ENCODE measurements at regions not wholly inside any gene's neighbourhood (a gene's known extent, or its start where the extent isn't known, plus 50 kb on each side); places are given as distances from the start of the nearest gene placed in this dataset.

GRCh38 chr4:58149404-58150085 is 1039.4 kb upstream of the IGFBP7 start:
- TF ChIP-seq, protein P1, sequence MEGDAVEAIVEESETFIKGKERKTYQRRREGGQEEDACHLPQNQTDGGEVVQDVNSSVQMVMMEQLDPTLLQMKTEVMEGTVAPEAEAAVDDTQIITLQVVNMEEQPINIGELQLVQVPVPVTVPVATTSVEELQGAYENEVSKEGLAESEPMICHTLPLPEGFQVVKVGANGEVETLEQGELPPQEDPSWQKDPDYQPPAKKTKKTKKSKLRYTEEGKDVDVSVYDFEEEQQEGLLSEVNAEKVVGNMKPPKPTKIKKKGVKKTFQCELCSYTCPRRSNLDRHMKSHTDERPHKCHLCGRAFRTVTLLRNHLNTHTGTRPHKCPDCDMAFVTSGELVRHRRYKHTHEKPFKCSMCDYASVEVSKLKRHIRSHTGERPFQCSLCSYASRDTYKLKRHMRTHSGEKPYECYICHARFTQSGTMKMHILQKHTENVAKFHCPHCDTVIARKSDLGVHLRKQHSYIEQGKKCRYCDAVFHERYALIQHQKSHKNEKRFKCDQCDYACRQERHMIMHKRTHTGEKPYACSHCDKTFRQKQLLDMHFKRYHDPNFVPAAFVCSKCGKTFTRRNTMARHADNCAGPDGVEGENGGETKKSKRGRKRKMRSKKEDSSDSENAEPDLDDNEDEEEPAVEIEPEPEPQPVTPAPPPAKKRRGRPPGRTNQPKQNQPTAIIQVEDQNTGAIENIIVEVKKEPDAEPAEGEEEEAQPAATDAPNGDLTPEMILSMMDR (IDR thresholded peaks at IDR 0.05): no peak
- TF ChIP-seq POLR2A (IDR thresholded peaks at IDR 0.05): no peak
- H3K9me3 ChIP-seq: no peaks in the 10 kb centered on the region
- H3K27ac ChIP-seq: no peak overlapping the region
- H3K27me3 ChIP-seq: no peaks in the 10 kb centered on the region
- H3K4me1 ChIP-seq: no peaks in the 10 kb centered on the region
- WGBS, 2 donors: 84 to 89% methylated on average over 16 to 17 of the region's 17 CpGs
- no peak for DNase-seq
- no peaks in the 10 kb centered on the region for H3K36me3 ChIP-seq
- H3K4me3 ChIP-seq (replicated peaks in 1 of 3): no peak overlapping the region
- intact Hi-C loops (cut with DNase I): no loop called here

GRCh38 chr4:58144721-58145120 is 1034.5 kb upstream of the IGFBP7 start:
- H3K27me3 ChIP-seq: no peaks in the 10 kb centered on the region
- intact Hi-C loops (cut with DNase I): no loop called here
- 50 to 69% methylated on average over 1 of the region's 1 CpG for WGBS, 2 donors

DNA sequence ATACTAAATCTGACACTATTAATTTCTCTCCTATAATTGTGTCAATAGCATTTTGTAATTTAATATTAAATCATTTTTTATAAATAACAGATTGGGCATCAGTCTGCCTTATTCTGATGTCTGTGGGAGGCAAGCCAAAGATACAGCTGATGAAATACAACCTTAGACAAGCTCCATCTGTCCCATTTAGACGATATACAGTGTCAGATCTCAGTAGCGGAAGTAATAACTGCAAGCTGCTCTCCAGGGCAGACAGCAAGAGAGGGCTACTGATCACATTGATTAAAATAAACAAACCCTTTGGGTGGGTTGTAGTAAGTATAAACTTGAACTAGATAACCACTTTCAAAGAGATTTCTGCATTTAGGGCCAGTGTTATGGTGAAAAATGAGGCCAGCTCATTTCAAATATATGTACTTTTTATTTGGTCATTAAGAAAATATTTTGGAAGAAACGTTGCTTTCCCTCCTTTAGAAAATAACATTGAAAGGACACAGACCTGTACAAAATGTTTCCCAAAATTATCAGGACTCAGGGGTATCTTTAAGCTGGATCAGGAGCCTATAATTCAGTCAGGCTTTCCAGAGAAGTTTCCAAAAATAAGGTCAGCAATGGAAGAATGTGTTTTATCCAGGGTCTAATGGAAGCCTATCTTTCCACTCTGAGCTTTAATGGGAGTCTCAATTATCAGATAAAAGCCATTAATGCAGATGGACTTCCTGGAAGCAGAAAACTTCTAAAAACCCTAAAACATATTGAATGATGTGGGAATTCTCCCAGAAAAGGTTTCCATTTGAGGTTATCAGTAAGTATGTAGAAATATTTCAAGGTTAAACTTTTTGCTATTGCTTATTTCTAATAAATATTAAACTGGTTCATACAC is 1028.8 kb upstream of the IGFBP7 start:
- Histone ChIP-seq H3K27me3 (no peaks in the 10 kb centered on the region), H3K4me1 (no peaks in the 10 kb centered on the region), H3K27ac (no peak overlapping the region), H3K9me3 (no peaks in the 10 kb centered on the region), H3K4me3 (replicated peaks in 1 of 3) (no peak overlapping the region), H3K36me3 (no peaks in the 10 kb centered on the region)
- TF ChIP-seq POLR2A (IDR thresholded peaks at IDR 0.05): no peak
- TF ChIP-seq, protein P1 (IDR thresholded peaks at IDR 0.05): no peak
- WGBS, 2 donors: 57 to 60% methylated on average over 3 of the region's 3 CpGs
- no peak for DNase-seq
- intact Hi-C loops (cut with DNase I): no loop called here

More at GRCh38 chr4:58144721-58145120, 1034.5 kb upstream of the IGFBP7 start:
- Histone ChIP-seq H3K36me3 (no peaks in the 10 kb centered on the region), H3K9me3 (no peaks in the 10 kb centered on the region), H3K4me3 (replicated peaks in 1 of 3) (no peak overlapping the region), H3K27ac (no peak overlapping the region), H3K4me1 (no peaks in the 10 kb centered on the region)
- DNase-seq: no peak
- no peak for TF ChIP-seq POLR2A (IDR thresholded peaks at IDR 0.05)
- TF ChIP-seq, protein P1 (IDR thresholded peaks at IDR 0.05): no peak

DNA sequence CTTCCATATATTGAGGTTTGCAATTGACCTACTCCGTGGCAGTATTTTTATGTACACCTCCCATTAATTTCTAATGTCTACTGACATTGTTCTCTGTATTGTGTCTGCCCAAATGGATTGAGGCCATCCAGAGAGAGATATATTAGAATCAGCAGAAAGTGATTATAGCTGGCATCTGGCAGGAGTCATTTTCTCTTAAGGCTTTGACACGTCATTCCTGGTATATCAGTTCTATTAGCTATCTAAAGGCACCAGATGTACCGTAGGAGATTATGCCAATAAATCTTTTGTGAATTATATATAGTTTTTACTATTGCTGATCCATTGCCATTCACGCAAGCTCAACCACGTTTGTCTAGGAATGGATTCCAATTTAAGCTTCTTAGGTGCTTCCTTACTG is 1026.4 kb upstream of the IGFBP7 start:
- Histone ChIP-seq H3K4me1 (no peaks in the 10 kb centered on the region), H3K36me3 (no peaks in the 10 kb centered on the region), H3K27ac (no peak overlapping the region), H3K4me3 (replicated peaks in 1 of 3) (no peak overlapping the region), H3K27me3 (no peaks in the 10 kb centered on the region), H3K9me3 (no peaks in the 10 kb centered on the region)
- intact Hi-C loops (cut with DNase I): no loop called here
- WGBS, 2 donors: 90% methylated on average over 5 of the region's 5 CpGs
- DNase-seq: no peak
- TF ChIP-seq, protein P1 (IDR thresholded peaks at IDR 0.05): no peak

GRCh38 chr4:58127680-58128079 is 1017.5 kb upstream of the IGFBP7 start:
- 88 to 89% methylated on average over 1 of the region's 1 CpG for WGBS, 2 donors
- Histone ChIP-seq H3K27ac (no peak overlapping the region), H3K4me1 (no peaks in the 10 kb centered on the region), H3K4me3 (replicated peaks in 1 of 3) (no peak overlapping the region), H3K27me3 (no peaks in the 10 kb centered on the region), H3K36me3 (no peaks in the 10 kb centered on the region), H3K9me3 (no peaks in the 10 kb centered on the region)
- DNase-seq: no peak
- TF ChIP-seq, protein P1 (IDR thresholded peaks at IDR 0.05): no peak
- no peak for TF ChIP-seq POLR2A (IDR thresholded peaks at IDR 0.05)
- intact Hi-C loops (cut with DNase I): no loop called here
